ENCODE measurements at regions not wholly inside any gene's neighbourhood (a gene's known extent, or its start where the extent isn't known, plus 50 kb on each side); places are given as distances from the start of the nearest gene placed in this dataset.
A peak's percentile ranks its signal among the peaks of the same experiment; 100 is the strongest.

DNA sequence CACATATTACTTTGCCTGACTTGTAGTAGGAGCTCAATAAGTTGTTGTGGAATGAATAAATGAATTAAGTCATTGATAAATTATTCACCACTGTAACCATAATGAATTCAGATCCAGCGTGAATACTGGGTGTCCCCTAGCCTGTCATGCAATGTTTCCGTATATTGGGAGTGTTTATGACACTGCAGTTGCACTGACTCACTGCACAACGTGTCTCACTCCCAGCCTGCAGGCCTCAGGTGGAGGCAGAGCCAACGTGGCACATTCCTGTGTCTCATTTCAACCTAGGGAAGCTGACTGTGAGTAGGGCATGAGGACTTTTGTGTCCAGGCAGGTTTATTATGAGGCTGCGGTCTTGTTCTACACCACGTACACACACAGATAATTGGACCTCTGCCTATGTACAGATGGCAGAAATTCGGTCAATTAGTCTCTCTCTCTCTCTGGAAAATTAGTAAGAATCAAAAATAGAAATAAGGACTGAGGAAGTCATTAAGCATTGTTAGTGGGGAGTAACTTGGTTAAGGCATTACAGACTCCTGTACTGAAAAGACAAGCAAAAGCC, 299.1 kb upstream of the IGFBP3 start:
- TF ChIP-seq, protein P1, sequence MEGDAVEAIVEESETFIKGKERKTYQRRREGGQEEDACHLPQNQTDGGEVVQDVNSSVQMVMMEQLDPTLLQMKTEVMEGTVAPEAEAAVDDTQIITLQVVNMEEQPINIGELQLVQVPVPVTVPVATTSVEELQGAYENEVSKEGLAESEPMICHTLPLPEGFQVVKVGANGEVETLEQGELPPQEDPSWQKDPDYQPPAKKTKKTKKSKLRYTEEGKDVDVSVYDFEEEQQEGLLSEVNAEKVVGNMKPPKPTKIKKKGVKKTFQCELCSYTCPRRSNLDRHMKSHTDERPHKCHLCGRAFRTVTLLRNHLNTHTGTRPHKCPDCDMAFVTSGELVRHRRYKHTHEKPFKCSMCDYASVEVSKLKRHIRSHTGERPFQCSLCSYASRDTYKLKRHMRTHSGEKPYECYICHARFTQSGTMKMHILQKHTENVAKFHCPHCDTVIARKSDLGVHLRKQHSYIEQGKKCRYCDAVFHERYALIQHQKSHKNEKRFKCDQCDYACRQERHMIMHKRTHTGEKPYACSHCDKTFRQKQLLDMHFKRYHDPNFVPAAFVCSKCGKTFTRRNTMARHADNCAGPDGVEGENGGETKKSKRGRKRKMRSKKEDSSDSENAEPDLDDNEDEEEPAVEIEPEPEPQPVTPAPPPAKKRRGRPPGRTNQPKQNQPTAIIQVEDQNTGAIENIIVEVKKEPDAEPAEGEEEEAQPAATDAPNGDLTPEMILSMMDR (IDR thresholded peaks at IDR 0.05), result no peak
- Mint-ChIP-seq H3K27me3 (ENCODE audit: insufficient read depth) (peaks cover 5% of the 10 kb centered on the region; the same call in 1 of the 2 replicates), H3K4me3 (no peak overlapping the region), H3K4me1 (ENCODE audit: low read depth) (peaks cover 13% of the 10 kb centered on the region), H3K36me3 (ENCODE audit: low read depth) (no peaks in the 10 kb centered on the region), H3K9me3 (no peaks in the 10 kb centered on the region), H3K27ac (peak overlapping the region; percentile 16; the same call in 1 of the 2 replicates)
- DNase-seq, result peak; percentile 13

DNA sequence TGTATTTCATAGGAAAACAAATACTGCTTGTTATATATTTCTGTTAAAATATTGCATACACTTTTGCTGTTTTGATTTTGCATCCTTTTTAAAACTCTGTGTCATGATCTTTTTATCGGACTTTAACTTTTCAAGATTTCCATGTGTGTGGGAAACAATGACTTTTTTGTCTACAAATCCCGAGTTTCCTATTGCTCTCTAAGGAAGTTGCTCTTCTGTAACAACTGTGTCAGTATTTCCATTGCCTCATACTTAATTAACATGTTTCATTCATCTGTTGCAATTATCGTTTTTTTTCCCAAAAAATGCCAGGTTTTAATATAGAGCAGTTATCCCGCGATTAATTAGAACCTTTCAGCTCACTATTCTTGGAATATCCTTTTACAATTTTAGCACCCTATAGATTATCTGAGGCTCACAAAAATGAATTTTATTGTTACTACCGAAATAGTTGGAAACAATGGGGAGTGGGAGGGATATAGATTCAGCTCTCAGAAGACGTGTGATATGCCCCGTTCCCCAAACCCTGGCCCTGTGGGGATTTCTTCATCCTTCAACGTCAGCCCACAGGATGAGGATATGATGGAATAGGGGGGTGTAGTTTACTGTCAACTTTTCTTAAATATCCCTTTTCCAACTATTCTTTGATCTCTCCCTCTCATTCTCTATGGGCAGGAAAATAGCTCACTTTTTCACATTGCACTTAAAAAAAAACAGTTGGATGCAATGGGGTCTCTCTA, 297.6 kb upstream of the IGFBP3 start:
- H3K36me3 Mint-ChIP-seq (ENCODE audit: low read depth), result no peaks in the 10 kb centered on the region
- no peak for DNase-seq
- H3K27me3 Mint-ChIP-seq (ENCODE audit: insufficient read depth), result peaks cover 5% of the 10 kb centered on the region
- TF ChIP-seq, protein P1 (IDR thresholded peaks at IDR 0.05), result no peak
- no peak overlapping the region for H3K4me3 Mint-ChIP-seq
- peaks cover 10% of the 10 kb centered on the region for H3K4me1 Mint-ChIP-seq (ENCODE audit: low read depth)
- no peak overlapping the region for H3K27ac Mint-ChIP-seq
- H3K9me3 Mint-ChIP-seq, result no peaks in the 10 kb centered on the region

DNA sequence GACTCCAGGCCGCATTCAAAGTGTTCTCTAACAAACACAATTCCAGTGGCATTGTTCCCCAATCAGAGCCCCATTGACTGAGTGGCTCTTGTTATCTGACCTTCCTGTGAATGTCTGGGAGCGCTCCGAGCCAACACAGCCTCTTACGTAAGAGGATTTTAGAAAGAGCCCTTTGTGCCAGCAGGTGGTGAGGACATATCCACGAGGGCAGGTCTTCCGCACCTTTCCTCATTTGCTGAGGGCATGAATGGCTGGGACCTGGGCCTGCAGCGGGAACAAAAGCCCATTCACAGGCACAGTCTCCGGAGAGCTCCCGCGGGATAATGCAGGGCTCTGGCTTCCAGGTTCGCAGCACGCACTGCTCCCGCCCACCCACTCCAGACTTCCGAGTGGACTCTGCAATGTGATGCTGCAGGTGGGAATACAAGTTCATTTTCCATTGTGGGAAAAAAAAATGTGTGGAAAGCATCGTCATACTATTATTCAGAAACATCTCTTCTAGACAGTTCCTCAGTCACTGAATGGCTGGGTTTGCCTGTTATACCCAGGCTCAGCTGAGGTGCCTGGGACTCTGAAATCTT, 295.0 kb upstream of the IGFBP3 start:
- H3K9me3 Mint-ChIP-seq, result no peaks in the 10 kb centered on the region
- H3K27ac Mint-ChIP-seq, result no peak overlapping the region
- DNase-seq, result no peak
- peaks cover 3% of the 10 kb centered on the region for H3K27me3 Mint-ChIP-seq (ENCODE audit: insufficient read depth)
- peaks cover 11% of the 10 kb centered on the region for H3K4me1 Mint-ChIP-seq (ENCODE audit: low read depth)
- no peak overlapping the region for H3K4me3 Mint-ChIP-seq
- H3K36me3 Mint-ChIP-seq (ENCODE audit: low read depth), result no peaks in the 10 kb centered on the region
- TF ChIP-seq, protein P1 (IDR thresholded peaks at IDR 0.05), result no peak

DNA sequence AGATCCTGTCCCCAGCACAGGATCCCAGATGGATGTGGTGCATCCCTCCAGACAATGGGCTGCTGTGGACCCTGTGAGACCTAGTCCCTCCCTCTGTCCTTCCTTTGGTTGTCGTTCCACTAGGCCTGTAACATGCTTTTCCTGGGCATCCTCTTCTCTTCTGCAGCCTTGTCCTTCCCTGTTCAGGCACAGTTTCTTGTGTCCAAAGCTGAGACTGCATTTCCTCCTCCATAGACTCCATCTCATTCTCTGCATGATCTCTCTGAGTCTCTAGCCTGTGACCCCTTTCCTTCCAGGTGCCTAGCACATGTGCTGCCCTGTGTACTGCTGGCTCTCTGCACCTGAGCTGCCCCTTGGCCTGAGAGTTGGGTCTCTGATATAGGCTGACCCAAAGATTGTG, 293.5 kb upstream of the IGFBP3 start:
- TF ChIP-seq, protein P1 (IDR thresholded peaks at IDR 0.05), result no peak
- H3K36me3 Mint-ChIP-seq (ENCODE audit: low read depth), result no peaks in the 10 kb centered on the region
- H3K9me3 Mint-ChIP-seq, result no peaks in the 10 kb centered on the region
- DNase-seq, result no peak
- H3K27me3 Mint-ChIP-seq (ENCODE audit: insufficient read depth), result no peaks in the 10 kb centered on the region; the same call in 1 of the 2 replicates
- H3K4me3 Mint-ChIP-seq, result no peak overlapping the region
- peaks cover 17% of the 10 kb centered on the region for H3K4me1 Mint-ChIP-seq (ENCODE audit: low read depth)
- no peak overlapping the region for H3K27ac Mint-ChIP-seq

DNA sequence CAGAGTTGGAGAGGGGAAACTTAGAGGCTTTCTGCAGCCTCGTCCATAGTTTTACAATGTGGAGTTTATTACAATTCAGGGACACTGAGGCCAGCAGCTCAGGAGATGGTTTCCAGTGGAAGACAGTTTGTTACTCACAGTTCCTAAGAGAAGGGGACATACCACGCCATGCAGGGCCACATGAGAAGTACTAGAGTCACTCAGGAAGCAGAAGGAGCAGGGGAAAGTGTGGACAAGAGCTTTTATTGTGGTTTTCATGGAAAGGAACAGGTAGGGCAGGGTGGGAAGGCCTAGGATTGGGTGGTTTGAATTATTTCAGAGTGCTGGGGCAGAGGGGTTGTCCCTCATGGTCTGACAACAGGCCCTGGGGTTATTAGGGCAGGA, 292.1 kb upstream of the IGFBP3 start:
- no peaks in the 10 kb centered on the region for H3K9me3 Mint-ChIP-seq
- H3K27me3 Mint-ChIP-seq (ENCODE audit: insufficient read depth), result no peaks in the 10 kb centered on the region; the same call in 1 of the 2 replicates
- DNase-seq, result no peak
- no peak overlapping the region for H3K4me3 Mint-ChIP-seq
- TF ChIP-seq, protein P1 (IDR thresholded peaks at IDR 0.05), result no peak
- peaks cover 28% of the 10 kb centered on the region for H3K4me1 Mint-ChIP-seq (ENCODE audit: low read depth)
- H3K27ac Mint-ChIP-seq, result no peak overlapping the region
- no peaks in the 10 kb centered on the region for H3K36me3 Mint-ChIP-seq (ENCODE audit: low read depth)
